HG02938 (cell line): ENCODE measurements at regions not wholly inside any gene's neighbourhood (a gene's known extent, or its start where the extent isn't known, plus 50 kb on each side); places are given as distances from the start of the nearest gene placed in this dataset.
A peak's percentile ranks its signal among the peaks of the same experiment; 100 is the strongest.

Experiments used
- ATAC-seq: cut with Tn5 transposase; IDR thresholded peaks from one replicate; pipeline ENCODE4 v1.9.1; 2021; ENCODE audit warnings: mild to moderate bottlenecking, moderate library complexity; ENCODE audit not compliant: unreplicated experiment

- no peak for ATAC-seq
Measured at GRCh38 chr5:68352166-68352565, 136.6 kb downstream of the PIK3R1 start.

GRCh38 chr5:68353605-68354004 is 138.0 kb downstream of the PIK3R1 start:
- no peak for ATAC-seq

GRCh38 chr5:68354315-68354714 is 138.8 kb downstream of the PIK3R1 start:
- ATAC-seq: no peak

GRCh38 chr5:68356216-68356615 is 140.7 kb downstream of the PIK3R1 start:
- ATAC-seq: no peak

- ATAC-seq: no peak
Measured at GRCh38 chr5:68356623-68357022, 141.1 kb downstream of the PIK3R1 start.

GRCh38 chr5:68359699-68360098 is 144.1 kb downstream of the PIK3R1 start:
- no peak for ATAC-seq

GRCh38 chr5:68362331-68362730 is 146.8 kb downstream of the PIK3R1 start:
- no peak for ATAC-seq

GRCh38 chr5:68365889-68366288 is 150.3 kb downstream of the PIK3R1 start:
- ATAC-seq: no peak

- no peak for ATAC-seq
Measured at GRCh38 chr5:68367287-68367686, 151.7 kb downstream of the PIK3R1 start.

GRCh38 chr5:68367717-68368116 is 152.2 kb downstream of the PIK3R1 start:
- no peak for ATAC-seq

GRCh38 chr5:68368311-68369022 is 152.9 kb downstream of the PIK3R1 start:
- no peak for ATAC-seq

GRCh38 chr5:68369023-68369359 is 153.4 kb downstream of the PIK3R1 start:
- ATAC-seq: peak; percentile 15

- peak; percentile 83 for ATAC-seq
Measured at GRCh38 chr5:68369457-68370125, 154.0 kb downstream of the PIK3R1 start.

- ATAC-seq: no peak
Measured at GRCh38 chr5:68370196-68370595, 154.6 kb downstream of the PIK3R1 start.

GRCh38 chr5:68371607-68372006 is 156.1 kb downstream of the PIK3R1 start:
- ATAC-seq: no peak

- no peak for ATAC-seq
Measured at GRCh38 chr5:68372161-68372560, 156.6 kb downstream of the PIK3R1 start.

GRCh38 chr5:68373050-68373449 is 157.5 kb downstream of the PIK3R1 start:
- ATAC-seq: no peak

- ATAC-seq: no peak
Measured at GRCh38 chr5:68374796-68375518, 159.4 kb downstream of the PIK3R1 start.

- no peak for ATAC-seq
Measured at GRCh38 chr5:68375540-68375939, 160.0 kb downstream of the PIK3R1 start.

- ATAC-seq: no peak
Measured at GRCh38 chr5:68376935-68377334, 161.4 kb downstream of the PIK3R1 start.

- ATAC-seq: no peak
Measured at GRCh38 chr5:68377733-68378132, 162.2 kb downstream of the PIK3R1 start.

- peak; percentile 89 for ATAC-seq
Measured at GRCh38 chr5:68378204-68378820, 162.8 kb downstream of the PIK3R1 start.
